DMS153 (cell line): ENCODE measurements at regions not wholly inside any gene's neighbourhood (a gene's known extent, or its start where the extent isn't known, plus 50 kb on each side); places are given as distances from the start of the nearest gene placed in this dataset.
"Not testable (repeated sequence)": the region's sequence is repeated elsewhere in the genome, so short reads cannot be mapped to it uniquely, and the experiment has no call there.

Source experiments
- DNase-seq: peaks from one replicate; lab custom pipeline; 2025; lab: John Stamatoyannopoulos, UW

DNA sequence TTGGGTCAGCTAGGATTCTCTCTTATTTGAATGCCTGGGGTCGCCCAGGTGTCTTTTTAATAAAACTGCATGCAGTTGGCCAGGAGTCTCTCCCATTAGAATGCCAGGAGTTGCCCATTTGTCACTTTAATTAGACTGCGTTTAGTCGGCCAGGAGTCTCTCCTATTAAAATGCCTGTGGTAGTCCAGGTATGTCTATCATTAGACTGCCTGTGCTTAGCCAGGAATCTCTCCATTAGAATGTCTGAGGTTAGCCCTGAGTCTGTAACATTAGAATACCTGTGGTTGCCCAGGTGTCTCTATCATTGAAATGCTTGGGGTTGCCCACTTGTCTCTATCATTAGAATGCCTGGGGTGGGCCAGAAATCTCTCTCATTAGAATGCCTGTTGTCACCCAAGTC, 1470.9 kb downstream of the UQCRFS1 start:
- DNase-seq: no peak

DNA sequence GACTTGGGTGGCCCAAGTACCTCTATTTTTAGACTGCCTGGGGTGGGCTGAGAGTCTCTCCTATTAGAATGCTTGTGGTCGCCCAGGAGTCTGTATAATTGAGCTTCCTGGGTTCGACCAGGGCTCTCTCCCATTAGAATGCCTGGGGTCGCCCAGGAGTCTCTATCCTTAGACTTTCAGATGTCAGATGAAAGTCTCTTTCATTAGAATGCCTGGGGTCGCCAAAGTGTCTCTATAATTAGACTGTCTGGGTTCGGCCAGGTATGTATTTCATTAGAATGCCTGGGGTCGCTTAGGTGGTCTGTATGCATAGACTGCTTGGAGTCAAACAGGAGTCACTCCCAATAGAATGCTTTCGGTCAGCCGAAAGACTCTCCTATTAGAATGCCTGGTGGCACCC, 1471.7 kb downstream of the UQCRFS1 start:
- DNase-seq: no peak

DNA sequence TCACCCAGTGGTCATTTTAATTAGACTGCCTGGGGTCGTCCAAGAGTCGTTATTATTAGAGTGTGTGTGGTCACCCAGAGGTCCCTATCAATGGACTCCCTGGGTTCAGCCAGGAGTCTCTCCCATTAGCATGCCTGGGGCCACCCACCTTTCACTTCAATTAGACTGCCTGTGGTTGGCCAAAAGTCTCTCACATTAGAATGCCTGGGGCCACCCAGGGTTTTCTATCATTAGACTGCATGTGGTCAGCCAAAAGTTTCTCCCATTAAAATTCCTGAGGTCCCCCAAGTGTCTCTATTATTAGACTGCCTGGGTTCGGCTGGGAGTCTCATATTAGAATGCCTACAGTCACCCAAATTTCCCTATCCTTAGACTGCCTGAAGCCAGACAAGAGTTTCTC, 1472.6 kb downstream of the UQCRFS1 start:
- no peak for DNase-seq

DNA sequence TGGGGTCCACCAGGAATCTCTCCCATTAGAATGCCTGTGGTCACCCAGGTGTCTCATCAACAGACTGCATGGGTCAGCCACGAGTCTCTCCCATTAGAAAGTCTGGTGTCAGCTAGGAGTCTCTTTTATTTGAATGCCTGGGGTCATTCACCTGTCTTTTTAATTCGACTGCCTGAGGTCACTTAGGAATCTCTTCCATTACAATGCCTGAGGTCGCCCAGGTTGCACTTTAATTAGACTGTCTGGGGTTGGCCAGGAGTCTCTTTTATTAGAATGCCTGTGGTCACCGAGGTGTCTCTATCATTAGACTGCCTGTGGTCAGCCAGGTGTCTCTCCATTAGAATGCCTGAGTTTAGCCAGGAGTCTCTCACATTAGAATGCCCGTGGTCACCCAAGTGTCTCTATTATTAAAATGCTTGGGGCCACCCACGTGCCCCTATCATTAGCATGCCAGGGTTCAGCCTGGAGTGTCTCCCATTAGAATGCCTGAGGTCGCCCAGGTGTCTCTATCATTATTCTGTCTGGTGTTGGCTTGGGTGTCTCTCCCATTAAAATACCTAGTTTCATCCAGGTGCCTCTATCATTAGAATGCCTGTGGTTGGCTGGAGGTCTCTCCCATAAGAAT, 1474.3 kb downstream of the UQCRFS1 start:
- no peak for DNase-seq

DNA sequence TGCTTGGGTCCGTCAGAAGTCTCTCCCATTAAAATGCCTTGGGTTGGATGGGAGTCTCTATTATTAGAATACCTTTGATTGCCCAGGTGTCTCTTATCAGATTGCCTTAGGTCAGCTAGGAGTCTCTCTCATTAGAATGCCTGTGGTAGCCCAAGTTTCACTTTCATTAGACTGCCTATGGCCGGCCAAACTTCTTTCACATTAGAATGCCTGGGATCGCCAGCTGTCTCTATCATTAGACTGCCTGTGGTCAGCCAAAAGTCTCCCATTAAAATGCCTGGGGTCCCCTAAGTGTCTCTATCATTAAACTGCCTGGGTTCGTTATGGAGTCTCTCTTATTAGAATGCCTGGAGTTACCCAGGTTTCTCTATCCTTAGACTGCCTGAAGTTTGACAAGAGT, 1476.7 kb downstream of the UQCRFS1 start:
- no peak for DNase-seq

DNA sequence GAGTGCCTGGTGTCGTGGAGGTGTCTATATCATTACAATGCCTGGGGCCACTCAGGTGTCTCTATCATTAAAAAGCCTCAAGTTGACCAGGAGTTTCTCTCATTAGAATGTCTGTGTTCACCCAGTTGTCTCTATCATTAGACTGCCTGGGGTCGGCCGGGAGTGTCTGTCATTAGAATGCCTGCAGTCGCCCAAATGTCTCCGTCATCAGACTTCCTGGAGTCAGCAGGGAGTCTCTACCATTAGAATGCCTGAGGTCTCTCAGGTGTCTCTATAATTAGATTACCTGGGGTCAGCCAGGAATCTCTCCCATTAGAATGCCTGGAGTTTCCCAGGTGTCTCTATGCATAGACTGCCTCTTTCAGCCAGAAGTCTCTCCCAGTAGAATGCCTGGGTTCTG, 1477.6 kb downstream of the UQCRFS1 start:
- DNase-seq: no peak

DNA sequence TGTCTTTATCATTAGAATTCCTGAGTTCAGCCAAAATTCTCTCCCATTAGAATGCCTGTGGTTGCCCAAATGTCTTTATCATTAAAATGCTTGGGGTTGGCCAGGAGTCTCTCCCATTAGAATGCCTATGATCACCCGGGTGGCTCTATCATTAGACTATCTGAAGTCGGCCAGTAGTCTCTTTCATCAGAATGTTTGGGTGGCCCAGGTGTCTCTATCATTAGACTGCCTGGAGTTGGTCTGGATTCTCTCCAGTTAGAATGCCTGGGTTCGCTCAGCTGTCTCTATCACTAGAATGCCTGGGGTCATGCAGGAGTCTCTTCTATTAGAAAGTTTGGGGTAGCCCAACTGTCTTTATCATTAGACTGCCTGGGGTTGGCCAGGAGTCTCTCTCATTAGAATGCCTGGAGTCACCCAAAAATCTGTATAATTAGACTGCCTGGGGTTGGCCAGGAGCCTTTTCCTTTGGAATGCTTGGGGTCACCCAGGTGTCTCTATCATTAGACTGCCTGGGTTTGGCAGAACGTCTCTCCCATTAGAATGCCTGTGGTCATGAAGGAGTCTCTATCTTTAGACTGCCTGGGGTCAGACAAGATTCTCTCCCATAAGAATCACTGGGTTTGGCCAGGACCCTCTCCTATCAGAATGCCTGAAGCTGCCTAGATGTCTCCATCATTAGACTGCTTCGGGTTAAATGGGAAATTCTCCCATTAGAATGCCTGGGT, 1478.3 kb downstream of the UQCRFS1 start:
- no peak for DNase-seq

DNA sequence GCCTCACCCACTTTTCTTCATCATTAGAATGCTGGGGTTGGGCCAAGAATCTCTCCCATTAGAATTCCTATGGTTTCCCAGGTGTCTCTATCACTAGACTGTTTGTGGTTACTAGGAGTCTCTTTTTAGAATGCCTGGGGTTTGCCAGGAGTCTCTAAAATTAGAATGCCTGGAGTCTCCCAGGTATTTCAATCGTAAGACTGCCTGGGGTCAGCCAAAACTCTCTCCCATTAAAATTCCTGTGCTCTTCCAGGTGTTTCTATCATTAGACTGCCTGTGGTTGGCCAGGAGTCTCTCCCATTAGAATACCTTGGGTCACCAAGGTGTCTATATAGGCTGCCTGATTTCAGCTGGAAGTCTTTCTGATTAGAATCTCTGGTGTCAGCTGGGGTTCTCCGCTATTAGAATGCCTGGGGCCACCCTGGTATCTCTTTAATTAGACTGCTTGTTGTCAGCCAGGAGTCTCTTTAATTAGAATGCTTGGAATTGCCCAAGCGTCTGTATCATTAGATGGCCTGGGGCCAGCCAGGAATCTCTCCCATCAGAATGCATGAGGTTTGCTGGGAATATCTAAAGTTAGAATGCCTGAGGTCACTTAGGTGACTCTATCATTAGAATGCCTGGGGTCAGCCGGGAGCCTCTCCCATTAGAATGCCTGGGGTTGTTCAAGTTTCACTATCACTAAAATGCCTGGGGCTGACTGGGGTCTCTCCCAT, 1479.2 kb downstream of the UQCRFS1 start:
- no peak for DNase-seq

DNA sequence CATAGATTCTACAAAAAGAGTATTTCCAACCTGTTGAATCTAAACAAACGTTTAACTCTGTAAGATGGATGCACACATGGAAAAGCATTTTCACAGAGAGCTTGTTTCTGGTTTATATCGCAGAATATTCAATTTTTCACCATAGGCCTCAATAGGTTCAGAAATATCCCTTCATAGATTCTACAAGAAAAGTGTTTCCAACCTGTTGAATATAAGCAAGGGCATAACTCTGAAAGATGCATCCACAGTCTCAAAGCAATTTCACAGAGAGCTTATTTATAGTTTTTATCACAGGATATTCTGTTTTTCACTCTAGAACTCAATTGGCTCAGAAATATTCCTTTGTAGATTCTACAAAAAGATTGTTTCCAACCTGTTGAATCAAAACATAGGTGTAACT, 1483.6 kb downstream of the UQCRFS1 start:
- DNase-seq: no peak

DNA sequence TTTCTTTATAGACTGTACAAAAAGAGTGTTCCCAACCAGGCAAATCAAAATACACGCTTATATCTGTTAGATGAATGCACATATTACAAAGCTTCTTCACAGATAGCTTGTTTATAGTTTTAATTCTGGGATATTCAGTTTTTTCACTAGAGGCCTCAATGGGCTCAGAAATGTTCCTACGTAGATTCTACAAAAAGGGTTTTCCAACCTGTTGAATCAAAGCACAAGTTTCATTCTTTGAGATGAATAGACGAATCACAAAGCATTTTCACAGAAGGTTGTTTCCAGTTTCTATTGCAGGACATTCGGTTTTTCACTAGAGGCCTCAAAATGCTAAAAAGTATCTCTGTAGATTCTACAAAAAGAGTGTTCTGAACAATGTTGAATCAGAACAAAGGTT, 1490.3 kb downstream of the UQCRFS1 start:
- no peak for DNase-seq

DNA sequence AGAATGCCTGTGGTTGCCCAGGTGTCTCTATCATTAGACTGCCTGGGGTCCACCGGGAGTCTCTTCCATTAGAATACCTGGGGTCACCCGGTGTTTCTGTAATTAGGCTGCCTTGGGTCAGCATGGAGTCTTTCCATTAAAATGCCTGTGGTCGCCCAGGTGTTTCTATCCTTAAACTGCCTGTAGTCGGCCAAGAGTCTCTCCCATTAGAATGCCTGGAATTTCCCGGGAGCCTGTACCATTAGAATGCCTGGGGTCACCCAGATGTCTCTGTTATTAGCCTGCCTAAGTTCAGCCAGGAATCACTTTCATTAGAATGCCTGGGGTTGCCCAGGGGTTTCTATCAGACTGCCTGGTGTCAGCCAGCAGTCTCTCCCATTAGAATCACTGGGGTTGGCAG, 1492.8 kb downstream of the UQCRFS1 start:
- DNase-seq: no peak

DNA sequence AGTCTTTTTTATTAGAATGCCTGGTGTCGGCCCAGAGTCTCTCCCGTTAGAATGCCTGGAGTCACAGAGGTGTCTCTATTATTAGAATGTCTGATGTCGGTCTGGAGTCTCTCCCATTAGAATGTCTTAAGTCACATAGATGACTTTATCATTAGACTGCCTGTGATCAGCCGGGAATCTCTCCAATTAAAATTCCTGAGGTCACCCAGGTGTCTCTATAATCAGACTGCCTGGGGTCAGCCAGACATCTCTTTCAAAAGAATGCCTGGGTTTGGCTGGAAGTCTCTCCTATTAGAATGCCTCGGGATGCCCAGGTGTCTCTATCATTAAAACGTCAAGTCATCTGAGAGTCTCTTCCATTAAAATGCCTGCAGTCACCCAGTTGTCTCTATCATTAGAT, 1493.9 kb downstream of the UQCRFS1 start:
- no peak for DNase-seq

DNA sequence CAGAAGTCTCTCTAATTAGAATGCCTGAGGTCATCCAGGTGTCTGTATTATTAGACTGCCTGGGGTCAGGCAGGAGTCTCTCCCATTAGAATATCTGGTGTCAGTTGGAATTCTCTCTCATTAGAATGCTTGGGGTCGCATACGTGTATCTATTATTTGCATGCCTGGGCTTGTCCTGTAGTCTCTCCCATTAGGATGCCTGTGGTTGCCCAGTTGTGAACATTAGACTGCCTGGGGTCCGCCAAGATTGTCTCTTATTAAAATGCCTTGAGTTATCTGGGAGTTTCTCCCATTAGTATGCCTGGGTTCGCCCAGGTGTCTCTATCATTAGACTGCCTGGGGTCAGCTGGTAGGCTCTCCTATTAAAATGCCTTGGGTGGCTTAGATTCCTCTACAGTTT, 1494.7 kb downstream of the UQCRFS1 start:
- no peak for DNase-seq

DNA sequence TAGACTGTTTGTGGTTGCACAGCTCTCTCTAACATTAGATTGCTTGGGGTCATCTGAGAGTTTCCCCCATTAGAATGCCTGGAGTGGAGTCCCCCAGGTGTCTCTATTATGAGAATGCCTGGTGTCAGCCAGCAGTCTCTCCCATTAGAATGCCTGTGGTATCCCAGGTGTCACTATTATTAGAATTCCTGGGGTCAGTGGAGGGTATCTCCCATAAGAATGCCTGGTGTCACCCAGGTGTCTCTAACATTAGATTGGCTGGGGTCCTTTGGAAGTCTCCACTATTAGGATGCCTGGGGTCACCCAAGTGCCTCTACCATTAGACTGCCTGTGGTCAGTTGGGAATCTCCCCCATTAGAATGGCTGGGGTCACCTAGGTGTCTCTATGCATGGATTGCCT, 1495.1 kb downstream of the UQCRFS1 start:
- DNase-seq: no peak

DNA sequence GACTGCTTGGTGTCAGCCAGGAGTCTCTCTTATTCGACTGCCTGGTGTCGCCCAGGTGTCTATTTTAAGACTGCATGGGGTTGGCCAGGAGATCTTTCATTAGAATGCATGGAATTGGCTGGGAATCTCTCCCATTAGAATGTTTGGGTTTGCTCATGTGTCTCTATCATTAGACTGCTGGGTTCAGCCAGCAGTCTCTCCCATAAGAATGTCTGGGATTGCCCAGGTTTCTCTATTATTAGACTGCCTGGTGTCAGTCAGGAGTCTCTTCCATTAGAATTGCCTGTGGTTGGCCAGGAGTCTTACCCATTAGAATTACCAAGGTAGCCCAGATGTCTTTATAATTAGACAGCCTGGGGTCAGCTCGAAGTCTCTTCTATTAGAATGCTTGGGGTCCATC, 1496.0 kb downstream of the UQCRFS1 start:
- no peak for DNase-seq

DNA sequence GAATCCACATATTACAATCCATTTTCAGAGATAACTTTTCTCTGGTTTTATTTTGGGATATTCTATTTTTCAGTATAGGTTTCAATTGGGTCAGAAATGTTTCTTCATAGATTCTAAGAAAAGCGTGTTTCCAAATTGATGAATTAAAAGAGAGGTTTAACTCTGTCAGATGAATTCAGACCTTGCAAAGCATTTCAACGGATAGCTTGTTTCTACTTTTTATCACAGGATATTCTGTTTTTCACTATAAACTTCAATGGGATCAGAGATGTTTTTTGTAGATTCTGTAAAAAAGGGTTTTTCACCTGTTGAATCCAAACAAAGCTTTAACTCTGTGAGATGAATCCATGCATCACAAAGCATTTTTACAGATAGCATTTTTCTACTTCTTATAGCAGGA, 1498.1 kb downstream of the UQCRFS1 start:
- no peak for DNase-seq

DNA sequence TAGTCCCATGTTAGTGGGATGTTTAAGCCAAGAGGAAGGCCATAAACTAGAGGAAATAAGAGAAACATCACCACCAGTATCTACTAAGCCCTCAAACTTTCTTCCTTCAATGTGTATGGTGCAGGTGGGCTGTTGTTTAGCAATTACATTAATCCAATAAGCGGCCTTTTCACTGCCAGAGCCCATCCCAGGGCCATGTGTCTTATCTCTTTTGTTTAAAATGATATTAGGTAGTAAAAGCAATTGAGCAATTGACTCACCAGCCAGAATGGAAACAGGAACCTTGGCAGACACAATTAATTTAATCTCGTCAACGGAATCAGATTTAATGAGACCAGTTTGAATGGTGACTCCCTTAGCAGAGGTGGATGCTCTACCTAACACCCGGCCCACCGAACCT, 1503.5 kb downstream of the UQCRFS1 start:
- no peak for DNase-seq

DNA sequence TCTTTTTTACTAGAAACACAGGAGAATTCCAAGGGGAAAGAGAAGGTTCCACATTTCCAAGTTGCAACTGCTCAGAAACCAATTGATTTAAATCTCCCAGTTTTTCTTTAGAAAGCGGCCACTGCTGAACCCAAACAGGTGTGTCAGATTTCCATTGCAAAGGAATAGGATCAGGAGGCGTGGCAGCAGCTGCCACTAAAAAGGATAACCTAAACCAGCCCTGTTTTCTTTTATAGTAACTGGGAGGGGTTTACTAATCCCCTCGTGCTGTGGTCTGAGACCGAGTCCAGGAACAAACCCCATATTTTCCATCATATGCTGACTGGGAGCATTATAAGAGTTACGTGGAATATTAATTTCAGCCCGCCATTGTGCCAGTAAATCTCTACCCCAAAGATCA, 1504.0 kb downstream of the UQCRFS1 start:
- not testable (repeated sequence) for DNase-seq

DNA sequence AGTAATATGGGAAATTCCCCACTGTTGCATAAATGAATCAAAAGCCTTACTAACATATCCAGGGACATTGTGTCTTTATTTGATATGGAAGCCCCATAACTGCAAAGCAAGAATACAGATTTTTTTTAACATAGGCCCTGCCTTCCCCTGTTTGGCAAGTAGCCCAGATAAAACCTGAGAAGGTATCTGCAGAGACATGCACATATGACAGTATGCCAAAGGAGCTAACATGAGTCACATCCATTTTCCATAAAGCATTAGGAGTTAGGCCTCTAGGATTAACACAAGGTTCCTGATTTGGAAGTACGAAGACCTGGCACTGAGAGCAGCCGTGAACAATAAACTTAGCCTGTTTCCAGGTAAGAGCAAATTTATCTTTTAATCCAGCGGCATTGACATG, 1505.9 kb downstream of the UQCRFS1 start:
- not testable (repeated sequence) for DNase-seq

DNA sequence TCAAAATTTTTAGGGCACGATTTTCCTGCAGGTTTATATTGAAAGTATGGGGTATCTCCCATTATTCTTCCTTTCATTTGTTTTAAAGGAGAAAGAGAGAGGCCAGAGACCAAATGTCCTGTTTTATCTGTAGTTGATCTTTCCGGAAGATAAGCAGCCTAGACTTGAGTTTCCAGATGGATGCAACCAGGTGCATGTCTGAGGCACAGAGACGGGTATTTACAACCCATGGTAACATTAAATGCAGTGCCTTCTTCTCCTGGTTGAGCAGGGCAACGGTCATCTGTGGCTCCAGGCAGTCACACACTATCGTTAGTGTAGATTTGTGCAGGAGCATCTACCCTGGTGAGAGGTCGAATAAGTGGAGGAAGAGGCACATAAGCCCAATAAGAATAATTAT, 1507.1 kb downstream of the UQCRFS1 start:
- DNase-seq: no peak

DNA sequence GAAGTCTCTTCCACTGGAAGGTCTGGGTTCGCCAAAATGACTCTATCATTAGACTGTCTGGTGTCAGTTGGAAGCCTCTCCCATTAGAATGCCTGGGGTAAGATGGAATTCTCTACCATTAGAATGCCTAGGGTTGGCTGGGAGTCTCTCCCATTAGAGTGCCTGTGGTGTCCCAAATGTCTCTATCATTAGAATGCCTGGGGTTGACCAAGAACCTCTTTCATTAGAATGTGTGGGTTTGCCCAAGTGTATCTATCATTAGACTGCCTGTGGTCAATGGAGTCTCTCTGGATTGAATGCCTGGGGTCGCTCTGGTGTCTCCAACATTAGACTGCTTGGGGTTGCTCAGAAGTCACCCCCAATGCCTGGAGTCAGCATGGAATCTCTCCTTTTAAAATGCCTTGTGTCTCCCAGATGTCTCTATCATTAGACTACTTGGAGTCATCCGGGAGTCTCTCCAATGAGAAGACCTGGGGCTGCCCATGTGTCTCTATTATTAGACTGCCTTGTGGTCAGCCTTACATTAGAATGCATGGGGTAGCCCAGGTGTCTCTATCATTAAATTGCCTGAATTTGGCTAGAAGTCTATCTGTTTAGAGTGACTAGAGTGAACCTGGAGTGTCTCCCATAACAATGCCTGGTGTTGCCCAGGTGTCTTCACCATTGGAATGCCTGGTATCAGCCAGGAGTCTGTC, 1518.4 kb downstream of the UQCRFS1 start:
- no peak for DNase-seq

DNA sequence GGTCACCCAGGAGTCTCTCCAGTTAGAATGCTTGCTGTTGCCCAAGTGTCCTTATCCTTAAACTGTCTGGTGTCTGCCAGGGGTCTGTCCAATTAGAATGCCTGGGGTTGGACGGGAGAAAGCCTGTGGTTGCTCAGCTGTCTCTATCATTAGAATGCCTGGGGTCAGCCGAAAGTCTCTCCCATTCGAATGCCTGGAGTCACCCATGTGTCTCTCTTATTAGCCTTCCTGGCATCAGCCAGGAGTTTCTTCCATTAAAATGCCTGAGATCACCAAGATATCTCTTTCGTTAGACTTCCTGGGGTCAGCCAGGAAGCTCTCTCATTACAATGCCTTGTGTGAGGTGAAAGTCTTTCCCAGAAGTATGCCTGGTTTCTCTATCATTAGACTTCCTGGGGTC, 1521.0 kb downstream of the UQCRFS1 start:
- no peak for DNase-seq

DNA sequence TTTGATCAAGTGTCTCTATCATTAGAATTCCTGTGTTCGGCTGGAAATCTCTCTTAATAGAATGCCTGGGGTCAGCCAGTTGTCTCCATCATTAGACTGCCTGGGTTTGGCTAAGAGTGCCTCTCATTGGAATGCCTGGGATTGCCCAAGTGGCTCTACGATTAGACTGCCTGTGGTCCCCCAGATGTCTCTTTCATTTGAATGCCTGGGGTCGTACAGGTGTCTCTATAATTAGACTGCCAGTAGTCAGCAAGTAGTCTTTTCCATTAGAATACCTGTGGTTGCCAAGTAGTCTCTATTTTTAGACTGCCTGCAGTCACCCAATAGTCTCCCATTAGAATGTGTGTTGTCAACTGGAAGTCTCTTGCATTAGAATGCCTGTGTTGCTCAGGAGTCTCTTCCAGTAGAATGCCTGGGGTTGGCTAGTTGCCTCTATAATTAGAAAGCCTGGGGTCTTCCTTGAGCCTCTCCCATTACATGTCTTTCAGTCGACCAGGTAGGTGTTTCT, 1523.2 kb downstream of the UQCRFS1 start:
- no peak for DNase-seq
